ENCODE measurements at regions not wholly inside any gene's neighbourhood (a gene's known extent, or its start where the extent isn't known, plus 50 kb on each side); places are given as distances from the start of the nearest gene placed in this dataset.
"Not testable (repeated sequence)": the region's sequence is repeated elsewhere in the genome, so short reads cannot be mapped to it uniquely, and the experiment has no call there.

DNA sequence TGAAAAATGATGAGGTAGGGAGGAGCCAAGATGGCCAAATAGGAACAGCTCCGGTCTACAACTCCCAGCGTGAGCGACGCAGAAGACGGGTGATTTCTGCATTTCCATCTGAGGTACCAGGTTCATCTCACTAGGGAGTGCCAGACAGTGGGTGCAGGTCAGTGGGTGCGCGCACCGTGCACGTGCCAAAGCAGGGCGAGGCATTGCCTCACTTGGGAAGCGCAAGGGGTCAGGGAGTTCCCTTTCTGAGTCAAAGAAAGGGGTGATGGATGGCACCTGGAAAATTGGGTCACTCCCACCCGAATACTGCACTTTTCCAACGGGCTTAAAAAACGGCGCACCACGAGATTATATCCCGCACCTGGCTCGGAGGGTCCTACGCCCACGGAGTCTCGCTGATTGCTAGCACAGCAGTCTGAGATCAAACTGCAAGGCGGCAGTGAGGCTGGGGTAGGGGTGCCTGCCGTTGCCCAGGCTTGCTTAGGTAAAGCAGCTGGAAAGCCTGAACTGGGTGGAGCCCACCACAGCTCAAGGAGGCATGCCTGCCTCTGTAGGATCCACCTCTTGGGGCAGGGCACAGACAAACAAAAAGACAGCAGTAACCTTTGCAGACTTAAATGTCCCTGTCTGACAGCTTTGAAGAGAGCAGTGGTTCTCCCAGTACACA lies 230.5 kb downstream of the GOLGA6L6 start:
- not testable (repeated sequence) for FAIRE-seq; DNase-seq (ENCODE audit: extremely low spot score, insufficient read length, low read depth)

DNA sequence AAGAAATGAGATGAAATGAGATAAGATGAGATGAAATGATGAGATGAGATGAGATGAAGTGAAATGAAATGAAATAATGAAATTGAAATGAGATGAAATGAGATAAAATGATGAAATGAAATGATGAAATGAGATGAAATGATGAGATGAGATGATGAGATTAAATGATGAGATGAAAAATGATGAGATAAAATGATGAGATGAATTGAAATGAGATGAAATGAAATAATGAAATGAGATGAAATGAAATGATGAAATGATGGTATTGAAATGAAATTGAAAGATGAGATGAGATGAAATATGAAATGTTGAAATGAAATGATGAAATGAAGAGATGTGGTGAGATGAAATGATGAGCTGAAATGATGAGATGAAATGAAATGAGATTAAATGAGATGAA lies 231.0 kb downstream of the GOLGA6L6 start:
- FAIRE-seq (no peak), DNase-seq (ENCODE audit: extremely low spot score, insufficient read length, low read depth) (no peak)

GRCh38 chr15:20309966-20310365 lies 231.6 kb downstream of the GOLGA6L6 start:
- DNase-seq (ENCODE audit: extremely low spot score, insufficient read length, low read depth); FAIRE-seq: not testable (repeated sequence)

GRCh38 chr15:20309395-20309794 lies 232.2 kb downstream of the GOLGA6L6 start:
- not testable (repeated sequence) for FAIRE-seq; DNase-seq (ENCODE audit: extremely low spot score, insufficient read length, low read depth)

- not testable (repeated sequence) for FAIRE-seq
Measured at GRCh38 chr15:20308027-20308690, 233.4 kb downstream of the GOLGA6L6 start.

DNA sequence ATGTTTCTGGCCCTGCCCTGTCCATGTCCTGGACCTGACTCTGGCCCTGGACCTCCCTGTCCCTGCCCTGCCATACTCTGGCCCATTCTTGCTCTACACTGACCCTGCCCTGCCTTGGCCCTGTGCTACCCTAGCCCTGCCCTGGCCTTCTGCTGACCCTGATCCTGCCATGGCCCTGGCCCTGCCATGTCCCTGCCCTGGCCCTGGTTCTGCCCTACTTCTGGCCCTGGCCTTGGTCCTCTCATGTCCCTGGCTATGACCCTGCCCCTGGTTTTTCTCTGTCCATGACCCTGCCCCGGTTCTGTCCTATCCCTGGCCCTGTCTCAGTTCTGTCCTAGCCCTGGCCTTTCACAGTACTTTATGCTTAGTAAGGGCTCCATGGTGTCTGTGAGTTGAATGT lies 234.5 kb downstream of the GOLGA6L6 start:
- not testable (repeated sequence) for FAIRE-seq; DNase-seq (ENCODE audit: extremely low spot score, insufficient read length, low read depth)

More at GRCh38 chr15:20308027-20308690, 233.4 kb downstream of the GOLGA6L6 start:
- not testable (repeated sequence) for DNase-seq (ENCODE audit: extremely low spot score, insufficient read length, low read depth)

GRCh38 chr15:20306497-20307106 lies 235.0 kb downstream of the GOLGA6L6 start:
- not testable (repeated sequence) for FAIRE-seq; DNase-seq (ENCODE audit: extremely low spot score, insufficient read length, low read depth)

DNA sequence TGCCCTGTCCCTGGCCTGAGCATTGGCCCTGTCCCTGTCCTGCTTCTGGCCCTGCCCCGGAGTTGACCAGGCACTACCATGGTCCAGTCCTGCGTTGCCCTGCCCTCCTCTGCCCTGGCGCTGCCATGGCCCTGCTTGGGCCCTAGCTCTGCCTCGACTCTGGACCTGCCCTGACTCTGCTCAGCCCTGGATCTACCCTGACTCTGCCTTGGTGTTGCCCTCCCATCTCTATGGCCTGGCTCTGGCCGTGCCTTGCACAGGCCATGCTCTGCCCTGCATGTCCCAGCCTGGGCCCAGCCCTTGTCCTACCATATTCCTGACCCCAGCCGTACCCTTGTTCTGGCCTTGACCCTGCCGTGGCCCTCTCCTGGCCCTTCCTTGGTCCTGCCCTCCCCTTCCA lies 235.7 kb downstream of the GOLGA6L6 start:
- not testable (repeated sequence) for FAIRE-seq; DNase-seq (ENCODE audit: extremely low spot score, insufficient read length, low read depth)

DNA sequence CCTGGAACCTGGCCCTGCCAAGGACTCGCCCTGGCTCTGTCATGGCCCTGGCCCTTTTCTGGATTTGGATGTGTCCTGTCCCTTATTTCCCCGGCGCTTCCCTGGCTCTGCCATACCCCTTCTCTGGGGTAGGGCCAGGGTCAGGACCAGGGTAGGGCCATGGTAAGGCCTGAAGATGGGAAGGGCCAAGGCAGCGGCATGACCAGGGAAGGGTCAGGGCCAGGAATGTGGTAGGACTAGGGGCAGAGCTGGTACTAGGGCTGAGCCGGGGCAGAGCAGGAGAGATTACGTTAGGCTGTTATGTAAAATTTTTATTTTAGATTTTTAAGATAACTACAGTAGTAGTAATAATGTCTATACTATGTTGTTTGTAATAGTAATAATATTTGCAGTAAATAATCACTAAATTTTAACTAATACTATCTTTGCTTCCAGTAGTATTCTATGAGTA lies 236.6 kb downstream of the GOLGA6L6 start:
- not testable (repeated sequence) for DNase-seq (ENCODE audit: extremely low spot score, insufficient read length, low read depth); FAIRE-seq

GRCh38 chr15:20304282-20305014 lies 237.2 kb downstream of the GOLGA6L6 start:
- not testable (repeated sequence) for DNase-seq (ENCODE audit: extremely low spot score, insufficient read length, low read depth); FAIRE-seq

DNA sequence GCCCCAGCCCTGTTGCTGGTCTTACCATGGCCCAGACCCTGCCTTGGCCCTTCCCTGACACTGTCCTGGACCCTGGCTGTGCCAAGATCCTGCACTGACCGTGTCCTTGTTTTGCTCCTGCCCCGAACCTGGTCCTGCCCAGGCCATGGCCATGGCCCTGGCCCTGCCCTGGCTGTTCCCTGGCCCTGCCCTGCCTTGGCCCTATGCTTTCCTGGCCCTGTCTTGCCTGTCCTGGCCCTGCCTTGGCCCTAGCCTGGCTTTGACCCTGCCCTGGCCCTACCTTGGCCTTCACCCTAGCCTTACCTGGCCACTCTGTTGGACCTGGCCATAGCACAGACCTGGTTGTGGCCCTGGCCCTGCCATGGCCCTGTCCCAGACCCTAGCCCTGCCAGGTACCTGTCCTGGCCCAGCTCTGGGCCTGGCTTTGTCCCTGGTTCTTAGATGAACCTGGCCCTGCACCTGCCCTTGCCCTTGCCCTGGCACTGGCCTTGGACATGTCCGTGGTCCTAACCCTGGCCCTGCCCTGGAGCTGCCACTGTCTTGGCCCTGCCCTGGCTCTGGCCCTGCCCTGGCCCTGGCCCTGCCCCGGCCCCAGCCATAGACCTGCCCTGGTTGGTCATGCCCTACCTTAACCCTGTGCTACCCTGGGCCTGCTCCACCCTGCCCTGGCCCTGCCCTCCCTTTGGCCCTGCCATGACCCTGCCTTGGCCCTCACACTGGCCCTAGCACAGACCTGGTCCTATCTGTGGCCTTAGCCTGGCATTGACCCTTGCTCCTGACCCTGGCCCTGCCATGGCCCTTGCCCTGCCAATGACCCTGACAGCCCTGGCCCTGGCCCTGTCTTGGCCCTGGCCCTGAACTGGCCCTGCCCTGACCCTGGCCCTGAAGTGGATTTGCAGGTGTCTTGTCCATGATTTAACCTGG lies 238.1 kb downstream of the GOLGA6L6 start:
- DNase-seq (ENCODE audit: extremely low spot score, insufficient read length, low read depth); FAIRE-seq: not testable (repeated sequence)

GRCh38 chr15:20302141-20303069 lies 239.2 kb downstream of the GOLGA6L6 start:
- not testable (repeated sequence) for FAIRE-seq; DNase-seq (ENCODE audit: extremely low spot score, insufficient read length, low read depth)

DNA sequence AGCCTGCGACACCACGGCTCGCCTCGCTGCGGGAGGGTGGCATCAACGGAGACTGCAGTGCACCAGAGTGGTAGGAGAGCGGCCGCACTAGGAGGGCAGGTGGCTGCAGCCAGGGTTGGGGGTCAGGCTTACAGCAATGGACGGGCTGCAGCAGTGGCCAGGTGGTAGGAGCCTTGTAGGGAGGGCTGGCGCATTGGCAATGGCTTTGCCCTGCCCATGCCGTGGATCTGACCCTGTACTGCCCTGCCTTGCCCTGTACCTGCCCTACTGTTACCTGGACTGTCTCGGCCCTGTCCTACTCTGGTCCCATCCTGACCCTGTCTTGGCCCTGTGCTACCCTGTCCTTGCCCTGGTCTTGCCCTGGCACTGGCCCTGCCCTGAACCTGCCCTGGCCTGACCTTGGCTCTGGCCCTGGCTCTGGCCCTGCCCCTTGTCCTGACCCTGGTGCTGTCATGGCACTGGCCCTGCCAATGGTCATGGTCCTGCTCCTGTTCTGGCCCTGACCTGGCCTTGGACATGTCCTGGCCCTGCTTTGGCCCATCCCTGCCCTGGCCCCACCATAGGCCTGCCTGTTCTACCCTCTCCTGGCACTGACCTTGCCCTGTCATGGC lies 240.0 kb downstream of the GOLGA6L6 start:
- not testable (repeated sequence) for FAIRE-seq

DNA sequence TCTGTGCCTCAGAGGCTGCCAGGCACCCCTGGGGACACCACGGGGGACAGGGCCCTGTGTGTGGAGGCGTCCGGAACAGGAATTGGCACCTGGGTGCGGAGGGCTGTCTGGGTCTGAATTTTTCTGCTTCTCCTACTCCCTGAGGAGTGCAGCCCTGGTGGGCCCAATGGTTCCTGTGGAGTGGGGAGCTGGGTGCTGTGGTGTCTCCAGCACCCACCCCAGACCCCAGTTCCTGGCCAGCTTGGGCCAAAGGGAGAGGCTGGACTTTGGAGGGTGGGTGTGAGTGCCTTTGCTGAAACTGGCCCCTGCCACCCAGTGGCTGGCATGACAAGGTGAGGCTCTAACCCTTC lies 240.6 kb downstream of the GOLGA6L6 start:
- not testable (repeated sequence) for DNase-seq (ENCODE audit: extremely low spot score, insufficient read length, low read depth); FAIRE-seq

More for the DNA sequence above, 240.0 kb downstream of the GOLGA6L6 start:
- DNase-seq (ENCODE audit: extremely low spot score, insufficient read length, low read depth), result not testable (repeated sequence)

- FAIRE-seq; DNase-seq (ENCODE audit: extremely low spot score, insufficient read length, low read depth): not testable (repeated sequence)
Measured at GRCh38 chr15:20300351-20301040, 241.1 kb downstream of the GOLGA6L6 start.

DNA sequence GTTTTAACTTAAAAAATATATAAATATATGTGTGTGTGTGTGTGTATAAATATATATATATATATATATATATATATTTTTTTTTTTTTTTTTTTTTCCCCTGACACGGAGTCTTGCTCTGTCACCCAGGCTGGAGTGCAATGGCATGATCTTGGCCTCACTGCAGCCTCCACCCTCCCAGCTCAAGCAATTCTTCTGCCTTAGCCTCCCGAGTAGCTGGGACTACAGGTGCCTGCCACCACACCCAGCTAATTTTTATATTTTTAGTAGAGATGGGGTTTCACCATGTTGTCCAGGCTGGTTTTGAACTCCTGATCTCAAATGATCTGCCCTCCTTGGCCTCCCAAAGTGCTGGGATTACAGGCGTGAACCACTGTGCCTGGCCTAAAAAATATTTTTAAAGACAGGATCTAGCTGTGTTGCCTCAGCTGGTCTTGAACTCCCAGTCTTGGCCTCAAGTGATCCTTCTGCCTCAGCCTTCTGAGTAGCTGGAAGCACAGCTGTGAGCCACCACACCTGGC lies 243.9 kb downstream of the GOLGA6L6 start:
- DNase-seq (ENCODE audit: extremely low spot score, insufficient read length, low read depth); FAIRE-seq: not testable (repeated sequence)

- FAIRE-seq; DNase-seq (ENCODE audit: extremely low spot score, insufficient read length, low read depth): not testable (repeated sequence)
Measured at GRCh38 chr15:20296261-20296660, 245.3 kb downstream of the GOLGA6L6 start.

Measured in GM18507 (cell line).